Right atrium auricular region (tissue), 2 donors: ENCODE measurements at regions not wholly inside any gene's neighbourhood (a gene's known extent, or its start where the extent isn't known, plus 50 kb on each side); places are given as distances from the start of the nearest gene placed in this dataset.

ENCODE experiments used
- DNase-seq: peaks from one replicate; pipeline ENCODE4 v3.0.0-alpha.2; 2019; ENCODE audit warnings: low spot score
- H3K27ac ChIP-seq, 2 donors: fragments of 200-600 bp; sonication (generic); 1 replicate in 1 of 2; 2 replicates in 1 of 2; pipeline ENCODE4 v1.5.1; 2016 to 2019
- H3K27me3 ChIP-seq, 2 donors: fragments of 200-600 bp; sonication (generic); one replicate each; pipeline versions ENCODE4 v1.5.1 to v1.6.0; 2017 to 2019
- H3K36me3 ChIP-seq: fragments of 200-600 bp; sonication (generic); one replicate; pipeline ENCODE4 v1.5.1; 2016
- H3K4me1 ChIP-seq, 2 donors: fragments of 200-600 bp; sonication (generic); one replicate each; pipeline versions ENCODE4 v1.5.1 to v1.6.0; 2017 to 2019
- H3K4me3 ChIP-seq, 2 donors: fragments of 200-600 bp; sonication (generic); 1 replicate in 1 of 2; 2 replicates in 1 of 2; pipeline ENCODE4 v1.5.1; 2017 to 2019; ENCODE audit warnings: mild to moderate bottlenecking in 1 of 2, moderate library complexity in 1 of 2
- H3K9me3 ChIP-seq, 2 donors: fragments of 200-600 bp; sonication (generic); one replicate each; pipeline ENCODE4 v1.5.1; 2019
- TF ChIP-seq, protein P1 (sequence below), 2 donors: fragments of 200-600 bp; sonication (generic); IDR thresholded peaks; one replicate each; pipeline ENCODE4 v1.5.1; 2019; ENCODE audit warnings: antibody characterized with exemption in 2 of 2

DNA sequence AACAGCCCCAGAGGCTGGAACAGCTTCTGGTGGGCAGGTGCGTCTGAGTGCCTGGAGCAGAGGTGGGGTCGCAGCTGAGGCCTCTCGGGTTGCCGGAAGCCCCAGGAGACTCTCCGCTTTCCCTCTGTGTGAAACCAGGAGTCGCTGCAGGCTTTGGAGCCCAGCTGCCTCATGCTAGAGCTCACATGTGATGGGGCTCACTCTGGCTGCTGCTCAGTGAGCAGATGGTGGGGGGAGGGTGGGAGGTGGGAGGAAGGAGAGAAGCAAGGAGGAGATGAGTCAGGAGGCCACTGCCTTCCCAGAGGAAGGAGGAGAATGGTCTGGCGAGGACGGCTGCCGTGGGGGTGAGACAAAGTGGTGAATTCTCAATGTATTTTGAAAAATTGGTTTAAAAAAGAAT lies 290.1 kb upstream of the CHRNA7 start:
- Histone ChIP-seq H3K36me3 (no peaks in the 10 kb centered on the region), H3K27me3 (no peaks in the 10 kb centered on the region), H3K4me1 (no peaks in the 10 kb centered on the region), H3K4me3 (no peak overlapping the region), H3K27ac (no peak overlapping the region), H3K9me3 (peaks cover 0 to 24% of the 10 kb centered on the region in 2 donors)
- no peak for DNase-seq
- TF ChIP-seq, protein P1, sequence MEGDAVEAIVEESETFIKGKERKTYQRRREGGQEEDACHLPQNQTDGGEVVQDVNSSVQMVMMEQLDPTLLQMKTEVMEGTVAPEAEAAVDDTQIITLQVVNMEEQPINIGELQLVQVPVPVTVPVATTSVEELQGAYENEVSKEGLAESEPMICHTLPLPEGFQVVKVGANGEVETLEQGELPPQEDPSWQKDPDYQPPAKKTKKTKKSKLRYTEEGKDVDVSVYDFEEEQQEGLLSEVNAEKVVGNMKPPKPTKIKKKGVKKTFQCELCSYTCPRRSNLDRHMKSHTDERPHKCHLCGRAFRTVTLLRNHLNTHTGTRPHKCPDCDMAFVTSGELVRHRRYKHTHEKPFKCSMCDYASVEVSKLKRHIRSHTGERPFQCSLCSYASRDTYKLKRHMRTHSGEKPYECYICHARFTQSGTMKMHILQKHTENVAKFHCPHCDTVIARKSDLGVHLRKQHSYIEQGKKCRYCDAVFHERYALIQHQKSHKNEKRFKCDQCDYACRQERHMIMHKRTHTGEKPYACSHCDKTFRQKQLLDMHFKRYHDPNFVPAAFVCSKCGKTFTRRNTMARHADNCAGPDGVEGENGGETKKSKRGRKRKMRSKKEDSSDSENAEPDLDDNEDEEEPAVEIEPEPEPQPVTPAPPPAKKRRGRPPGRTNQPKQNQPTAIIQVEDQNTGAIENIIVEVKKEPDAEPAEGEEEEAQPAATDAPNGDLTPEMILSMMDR (IDR thresholded peaks at IDR 0.05) = no peak

- Histone ChIP-seq H3K27me3 (no peaks in the 10 kb centered on the region), H3K9me3 (peaks cover 0 to 29% of the 10 kb centered on the region in 2 donors), H3K4me1 (no peaks in the 10 kb centered on the region), H3K36me3 (no peaks in the 10 kb centered on the region), H3K4me3 (no peak overlapping the region), H3K27ac (no peak overlapping the region)
- no peak for DNase-seq
- TF ChIP-seq, protein P1 (IDR thresholded peaks at IDR 0.05) = no peak
Measured at GRCh38 chr15:31745841-31746240, 284.5 kb upstream of the CHRNA7 start.

GRCh38 chr15:31752065-31752762 lies 278.1 kb upstream of the CHRNA7 start:
- peaks cover 0 to 5% of the 10 kb centered on the region in 2 donors for H3K9me3 ChIP-seq
- no peak overlapping the region for H3K4me3 ChIP-seq
- DNase-seq = no peak
- no peaks in the 10 kb centered on the region for H3K4me1 ChIP-seq
- no peaks in the 10 kb centered on the region for H3K36me3 ChIP-seq
- H3K27ac ChIP-seq = no peak overlapping the region
- H3K27me3 ChIP-seq = no peaks in the 10 kb centered on the region
- TF ChIP-seq, protein P1 (IDR thresholded peaks at IDR 0.05) = no peak

DNA sequence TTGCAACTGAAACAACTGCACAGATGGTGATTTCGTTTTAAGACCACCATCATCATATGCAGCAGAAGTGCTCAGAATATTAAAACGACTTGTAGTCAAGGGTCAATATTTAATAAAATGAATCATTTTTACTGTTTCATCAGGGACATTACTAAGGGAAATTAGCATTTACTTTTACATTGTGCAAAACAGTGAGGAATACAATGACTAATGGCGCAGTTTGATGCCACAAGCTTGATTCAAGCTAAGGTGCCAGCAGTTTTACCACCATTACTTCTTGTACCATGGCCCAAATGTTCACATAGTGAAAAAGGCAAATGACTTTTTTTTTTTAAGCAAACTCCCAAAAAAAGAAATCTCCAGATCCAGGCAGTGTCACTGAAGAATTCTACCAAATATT lies 277.4 kb upstream of the CHRNA7 start:
- Histone ChIP-seq H3K4me3 (no peak overlapping the region), H3K4me1 (no peaks in the 10 kb centered on the region), H3K27ac (no peak overlapping the region), H3K36me3 (no peaks in the 10 kb centered on the region), H3K27me3 (no peaks in the 10 kb centered on the region), H3K9me3 (peaks cover 0 to 5% of the 10 kb centered on the region in 2 donors)
- TF ChIP-seq, protein P1 (IDR thresholded peaks at IDR 0.05) = no peak
- DNase-seq = no peak

DNA sequence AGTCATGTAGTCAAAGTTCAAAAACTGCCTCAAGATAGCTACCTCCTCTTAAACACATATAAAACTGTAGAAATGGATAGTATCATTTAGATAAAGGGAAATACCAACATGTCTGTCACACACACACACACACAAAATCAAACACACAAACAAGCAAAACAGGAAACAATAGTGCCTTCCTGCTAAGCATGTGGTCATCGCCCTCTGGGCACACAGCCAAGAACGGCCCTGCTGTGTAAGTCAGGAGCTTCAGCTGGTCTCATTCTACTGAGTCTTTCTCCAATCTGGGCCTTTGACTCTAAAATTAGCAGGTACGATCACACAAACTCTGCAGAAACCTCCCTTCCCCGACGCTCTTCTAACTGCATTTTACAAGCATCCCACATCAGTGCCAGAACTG lies 272.2 kb upstream of the CHRNA7 start:
- no peak overlapping the region for H3K27ac ChIP-seq
- no peaks in the 10 kb centered on the region for H3K27me3 ChIP-seq
- no peaks in the 10 kb centered on the region for H3K36me3 ChIP-seq
- H3K4me3 ChIP-seq = no peak overlapping the region
- TF ChIP-seq, protein P1 (IDR thresholded peaks at IDR 0.05) = no peak
- no peaks in the 10 kb centered on the region for H3K9me3 ChIP-seq
- H3K4me1 ChIP-seq = peaks cover 0 to 7% of the 10 kb centered on the region in 2 donors
- peak; percentile 65 for DNase-seq

DNA sequence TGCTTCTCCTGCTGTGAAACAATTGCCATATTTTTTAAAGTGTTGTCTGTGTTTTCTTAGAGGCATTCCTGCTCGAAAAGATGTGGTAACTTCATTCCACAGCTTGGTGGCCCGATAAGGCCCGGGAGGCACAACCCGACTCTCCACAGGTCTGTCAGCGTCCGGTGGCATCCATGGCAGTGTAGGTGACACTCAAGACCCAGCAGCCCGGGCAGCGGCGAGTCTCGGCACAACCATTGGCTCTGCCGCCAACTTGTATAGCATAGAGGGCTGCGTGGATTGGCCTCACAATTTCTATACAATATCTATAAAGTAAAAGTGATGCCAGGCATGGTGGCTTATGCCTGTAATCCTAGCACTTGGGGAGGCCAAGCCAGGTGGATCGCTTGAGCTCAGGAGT lies 262.3 kb upstream of the CHRNA7 start:
- Histone ChIP-seq H3K27ac (no peak overlapping the region), H3K4me3 (no peak overlapping the region), H3K9me3 (no peaks in the 10 kb centered on the region), H3K36me3 (no peaks in the 10 kb centered on the region), H3K27me3 (no peaks in the 10 kb centered on the region), H3K4me1 (no peaks in the 10 kb centered on the region)
- TF ChIP-seq, protein P1 (IDR thresholded peaks at IDR 0.05) = no peak
- no peak for DNase-seq
